ELR (cell line): ENCODE measurements at regions not wholly inside any gene's neighbourhood (a gene's known extent, or its start where the extent isn't known, plus 50 kb on each side); places are given as distances from the start of the nearest gene placed in this dataset.

Source experiments
- DNase-seq: peaks from one replicate; pipeline ENCODE4 v3.0.0-alpha.2; 2015; ENCODE audit warnings: low read depth

GRCh38 chr4:126037231-126037630, 722.5 kb downstream of the FAT4 start:
- DNase-seq, result no peak

DNA sequence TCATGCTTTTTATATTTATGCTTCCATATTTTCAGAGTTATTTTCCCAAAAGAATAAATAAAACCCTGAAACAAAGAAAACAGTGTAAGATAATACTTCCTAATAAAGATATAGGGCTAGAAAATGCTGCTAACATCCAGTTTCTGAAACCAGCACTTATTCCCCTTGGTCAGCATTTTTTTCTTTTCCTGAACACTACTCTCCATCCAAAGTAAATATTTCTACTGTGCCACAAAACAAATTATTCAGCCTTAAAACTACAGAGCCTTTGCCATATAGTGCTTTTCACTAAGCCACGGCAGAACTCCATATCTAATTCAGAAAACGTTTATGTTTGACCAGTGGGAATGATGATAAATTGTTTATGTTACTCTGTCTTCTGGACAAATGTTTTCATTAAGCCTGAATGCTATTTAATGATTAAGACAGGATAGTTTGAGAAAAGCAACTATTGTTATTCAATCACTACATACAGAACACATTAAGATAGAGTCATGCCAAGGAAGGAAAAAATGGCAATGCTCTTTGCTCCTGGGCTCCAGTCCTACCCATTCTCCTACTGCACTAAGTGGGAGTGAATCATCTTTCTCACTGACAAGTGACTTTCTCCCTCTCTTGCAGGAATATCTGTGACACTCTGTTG, 723.9 kb downstream of the FAT4 start:
- no peak for DNase-seq

- DNase-seq, result no peak
Observed at GRCh38 chr4:126046081-126046614, 731.4 kb downstream of the FAT4 start.

DNA sequence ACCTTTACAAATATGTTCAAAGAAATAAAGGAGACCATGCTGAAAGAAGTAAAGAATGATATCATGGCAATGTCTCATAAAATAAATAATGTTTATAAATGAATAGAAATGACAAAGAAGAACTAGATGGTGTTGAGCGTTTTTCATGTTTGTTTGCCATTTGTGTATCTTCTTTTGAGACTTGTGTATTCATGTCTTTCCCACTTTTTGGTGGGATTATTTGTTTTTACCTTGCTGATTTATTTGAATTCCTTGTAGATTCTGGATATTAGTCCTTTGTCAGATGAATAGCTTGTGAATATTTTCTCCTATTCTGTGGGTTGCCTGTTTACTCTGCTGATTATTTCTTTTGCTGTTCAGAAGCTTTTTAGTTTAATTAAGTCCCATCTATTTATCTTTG, 732.4 kb downstream of the FAT4 start:
- no peak for DNase-seq

- DNase-seq, result peak; percentile 46
Observed at GRCh38 chr4:126051689-126052424, 737.1 kb downstream of the FAT4 start.

DNA sequence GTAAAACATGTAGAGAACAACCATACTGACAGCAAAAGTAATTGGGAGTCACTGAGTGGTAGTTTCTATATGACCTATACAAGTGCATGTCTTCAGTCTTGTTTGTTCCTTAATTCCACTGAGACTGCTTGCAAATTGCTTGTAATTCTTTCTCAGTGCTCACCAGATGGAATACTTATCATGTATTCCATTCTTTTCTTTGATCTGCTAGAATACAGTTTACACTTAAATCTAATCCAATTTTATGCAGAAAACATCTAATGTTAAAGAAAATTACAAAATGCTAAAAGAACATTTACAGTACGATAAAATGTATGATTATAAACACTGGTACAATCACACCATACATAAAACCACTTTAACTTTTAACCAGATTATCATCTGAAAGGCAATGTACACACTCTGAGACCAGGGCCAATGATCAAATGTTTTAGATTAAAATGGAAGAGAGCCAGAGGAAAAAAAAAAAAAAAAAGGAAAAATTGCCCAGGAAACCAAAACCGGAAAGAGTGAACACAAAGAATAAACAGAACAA, 741.4 kb downstream of the FAT4 start:
- no peak for DNase-seq

DNA sequence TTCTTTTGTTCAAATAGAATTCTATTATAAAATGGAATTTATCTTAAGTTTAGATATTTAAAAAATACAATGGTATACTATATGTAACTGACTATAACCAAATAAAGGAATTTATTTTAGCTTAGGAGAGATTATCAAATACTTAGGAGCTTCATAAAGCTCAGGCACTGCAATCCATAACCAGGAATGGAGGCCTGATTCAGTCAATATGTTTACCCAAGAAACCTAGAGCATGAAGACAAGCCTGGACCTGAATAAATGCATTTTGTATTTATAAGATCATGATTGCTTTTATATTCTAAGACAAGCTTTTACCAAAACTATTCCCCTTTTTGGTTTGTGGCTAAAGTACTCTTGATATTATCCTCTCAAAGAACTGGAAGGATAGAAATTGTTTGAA, 742.6 kb downstream of the FAT4 start:
- no peak for DNase-seq

DNA sequence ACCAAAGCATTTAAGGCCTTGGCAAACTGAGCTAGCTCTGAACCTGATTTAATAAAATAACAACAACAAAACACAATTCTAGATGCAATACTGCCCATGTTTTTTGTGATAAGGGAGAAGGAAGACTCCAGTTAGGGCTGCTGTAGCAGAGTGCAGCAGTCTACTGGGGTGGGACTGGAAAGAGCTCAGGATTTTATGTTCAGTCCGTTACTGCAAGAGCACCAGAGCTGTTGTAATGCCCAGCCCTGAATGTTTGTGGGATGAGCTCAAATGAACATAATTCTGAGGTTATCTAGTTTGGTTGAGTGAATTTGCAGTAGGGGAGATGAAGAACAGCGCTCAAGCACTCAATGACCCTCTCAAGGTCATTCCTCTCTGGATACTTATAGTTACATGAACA, 743.8 kb downstream of the FAT4 start:
- no peak for DNase-seq

DNA sequence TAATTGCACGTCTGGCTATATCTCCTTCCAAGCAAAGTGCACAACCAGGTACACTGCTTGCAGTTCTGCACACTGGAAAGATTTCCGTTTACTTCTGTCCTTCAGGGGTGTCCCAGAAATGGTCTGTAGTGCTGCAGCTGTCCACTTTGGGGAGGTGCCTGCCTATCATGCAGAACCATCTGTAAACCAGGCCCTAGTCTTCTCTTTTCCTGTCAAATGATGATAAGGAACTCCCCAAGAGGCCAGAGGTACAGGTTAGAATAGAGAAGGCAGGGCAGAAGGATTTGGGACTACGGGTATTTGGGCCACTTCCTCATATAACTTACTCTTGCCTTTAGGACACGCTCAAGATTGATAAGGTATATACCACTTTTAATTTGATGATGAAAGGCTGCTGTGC, 746.9 kb downstream of the FAT4 start:
- DNase-seq, result no peak

DNA sequence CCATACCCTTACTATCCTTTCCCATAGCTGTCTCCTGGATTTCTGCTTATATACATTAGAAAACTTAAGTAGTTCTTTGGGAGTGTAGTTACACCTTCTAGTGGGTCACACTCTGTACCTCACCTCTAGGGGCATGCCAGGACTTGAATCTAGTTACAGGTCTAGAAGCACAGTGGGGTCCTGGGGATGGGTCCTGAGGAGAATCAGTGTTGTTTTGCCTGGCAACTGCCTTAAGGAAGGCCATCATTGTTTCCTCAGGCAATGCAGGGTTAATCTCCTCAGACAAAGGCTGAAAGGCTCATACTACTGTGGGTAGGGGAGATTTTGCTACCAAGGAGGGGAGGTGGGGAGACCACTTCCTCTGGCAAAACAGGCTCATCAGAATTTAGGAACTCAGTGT, 750.3 kb downstream of the FAT4 start:
- DNase-seq, result no peak

DNA sequence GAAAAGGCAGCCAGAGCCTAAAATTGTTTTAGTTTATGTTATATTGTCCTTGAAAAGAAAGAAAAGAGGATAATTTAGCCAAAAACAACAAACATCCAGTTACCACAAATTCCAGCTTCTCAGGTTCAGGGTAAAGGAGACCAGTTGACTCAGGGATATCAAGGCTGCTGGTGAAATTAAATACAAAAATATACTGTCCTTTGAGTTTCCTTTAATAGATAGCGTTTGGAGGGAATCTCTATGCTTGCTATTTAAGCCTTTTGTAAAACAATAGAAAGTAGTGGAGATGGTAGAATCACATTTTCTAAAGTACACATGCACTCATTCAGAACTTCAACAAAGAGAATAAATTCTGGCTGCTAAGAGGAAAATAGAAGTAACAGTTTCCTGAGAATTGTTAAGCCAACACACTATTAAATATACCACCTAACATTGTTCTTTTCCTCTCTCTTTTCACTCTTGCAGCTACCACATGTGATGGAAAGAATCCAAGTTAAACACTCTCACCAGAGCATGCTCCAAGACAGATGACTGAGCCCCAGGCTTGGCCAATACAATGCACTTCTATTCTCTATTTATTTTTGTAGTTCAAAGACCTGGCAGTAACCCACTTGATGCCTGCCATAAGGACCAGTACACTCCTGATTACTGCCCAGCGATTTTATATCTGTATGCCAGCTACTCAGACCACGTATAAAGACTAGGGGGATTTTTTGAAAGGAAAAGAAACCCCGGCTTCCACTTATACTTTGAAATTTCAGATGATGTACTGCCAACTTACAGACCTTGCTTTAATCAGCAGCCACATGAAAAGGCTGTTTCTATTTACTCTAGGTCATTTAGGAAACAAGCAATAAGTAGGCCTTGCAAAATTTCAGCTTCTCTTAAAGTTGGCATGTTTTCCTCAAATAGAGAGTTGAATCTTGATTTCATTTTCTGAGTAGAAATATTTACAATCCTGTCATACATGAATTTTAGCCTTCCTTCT, 756.9 kb downstream of the FAT4 start:
- DNase-seq, result peak; percentile 8

GRCh38 chr4:126081336-126081735, 766.6 kb downstream of the FAT4 start:
- no peak for DNase-seq

DNA sequence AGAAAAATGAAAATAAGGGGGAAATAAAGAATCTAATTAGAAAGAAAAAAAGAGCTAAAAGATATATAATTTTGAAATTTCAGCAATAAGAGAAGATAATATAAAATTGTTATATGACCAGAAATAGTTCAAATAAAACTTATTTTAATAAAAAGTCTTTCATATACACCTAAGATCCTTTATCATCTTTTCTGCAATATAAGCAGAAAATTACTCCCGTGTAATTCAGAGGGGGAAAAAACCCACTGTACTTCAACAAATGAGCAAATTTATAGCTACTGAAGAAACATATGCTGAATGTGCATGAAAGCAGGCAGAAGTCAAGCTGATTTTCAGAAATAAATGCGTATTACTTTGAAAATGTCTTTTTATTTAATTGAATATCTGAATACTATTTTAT, 771.3 kb downstream of the FAT4 start:
- no peak for DNase-seq

DNA sequence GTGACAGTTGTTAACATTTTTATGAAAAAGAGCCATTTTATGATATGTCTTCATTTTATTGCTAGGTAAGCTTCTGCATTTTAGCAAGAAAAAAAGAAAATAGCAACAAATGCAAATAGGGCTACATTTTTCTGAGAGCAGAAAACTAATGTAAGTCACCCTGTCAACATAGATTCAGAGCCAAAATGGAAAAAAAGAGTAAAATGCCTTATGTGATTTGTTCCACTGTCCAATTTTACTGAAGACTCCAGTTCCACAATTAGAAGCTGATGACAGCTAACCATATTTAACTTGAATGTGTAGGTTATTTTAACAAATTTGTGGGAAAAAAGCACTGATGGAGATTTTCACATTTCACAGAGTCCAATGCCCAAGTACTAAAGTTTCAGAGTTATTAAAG, 772.3 kb downstream of the FAT4 start:
- DNase-seq, result no peak

GRCh38 chr4:126097155-126097799, 782.5 kb downstream of the FAT4 start:
- DNase-seq, result no peak

GRCh38 chr4:126106658-126107057, 791.9 kb downstream of the FAT4 start:
- peak; percentile 20 for DNase-seq

- no peak for DNase-seq
Observed at GRCh38 chr4:126109836-126110235, 795.1 kb downstream of the FAT4 start.

- no peak for DNase-seq
Observed at GRCh38 chr4:126113058-126113457, 798.3 kb downstream of the FAT4 start.

GRCh38 chr4:126123611-126124325, 809.0 kb downstream of the FAT4 start:
- DNase-seq, result no peak

GRCh38 chr4:126124818-126125217, 810.1 kb downstream of the FAT4 start:
- DNase-seq, result no peak

DNA sequence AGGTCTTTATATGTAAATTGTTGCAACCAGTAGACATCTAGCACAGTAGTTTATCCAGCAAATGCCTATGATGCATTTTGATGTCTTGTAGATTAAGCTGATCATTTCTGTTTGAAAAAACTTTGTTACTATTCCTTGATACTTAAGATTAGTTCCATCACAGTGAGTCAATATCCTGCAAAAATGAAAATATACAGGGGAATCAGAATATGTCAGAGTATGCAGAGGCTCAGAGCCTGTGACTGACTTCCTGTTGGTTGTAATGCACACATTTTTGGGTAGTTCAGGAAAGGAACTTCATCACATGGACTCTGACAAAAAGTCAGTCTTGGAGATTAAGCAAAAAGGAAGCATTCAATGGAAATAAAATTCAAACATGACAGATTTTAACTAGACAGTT, 815.5 kb downstream of the FAT4 start:
- peak; percentile 13 for DNase-seq
